ENCODE measurements at regions not wholly inside any gene's neighbourhood (a gene's known extent, or its start where the extent isn't known, plus 50 kb on each side); places are given as distances from the start of the nearest gene placed in this dataset.

DNA sequence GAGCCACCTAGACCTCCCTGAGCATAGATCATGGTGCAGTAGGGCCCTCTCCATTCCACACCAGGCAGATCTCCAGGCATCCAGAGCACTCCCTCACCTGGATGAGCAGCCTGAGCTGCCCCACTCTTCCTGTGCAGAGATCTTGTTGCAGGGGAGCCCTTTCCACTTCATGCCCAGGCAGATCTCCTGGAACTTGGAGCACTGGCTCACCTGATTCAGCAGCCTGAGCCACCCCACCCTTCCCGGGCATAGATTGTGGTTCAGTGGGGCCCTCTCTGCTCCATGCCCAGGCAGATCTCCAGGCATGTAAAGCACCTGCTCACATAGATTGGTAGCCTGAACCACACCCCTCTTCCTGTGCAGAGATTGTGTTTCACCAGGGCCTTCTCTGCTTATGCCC, 78.0 kb downstream of the SEC16B start:
- TF ChIP-seq, protein P1, sequence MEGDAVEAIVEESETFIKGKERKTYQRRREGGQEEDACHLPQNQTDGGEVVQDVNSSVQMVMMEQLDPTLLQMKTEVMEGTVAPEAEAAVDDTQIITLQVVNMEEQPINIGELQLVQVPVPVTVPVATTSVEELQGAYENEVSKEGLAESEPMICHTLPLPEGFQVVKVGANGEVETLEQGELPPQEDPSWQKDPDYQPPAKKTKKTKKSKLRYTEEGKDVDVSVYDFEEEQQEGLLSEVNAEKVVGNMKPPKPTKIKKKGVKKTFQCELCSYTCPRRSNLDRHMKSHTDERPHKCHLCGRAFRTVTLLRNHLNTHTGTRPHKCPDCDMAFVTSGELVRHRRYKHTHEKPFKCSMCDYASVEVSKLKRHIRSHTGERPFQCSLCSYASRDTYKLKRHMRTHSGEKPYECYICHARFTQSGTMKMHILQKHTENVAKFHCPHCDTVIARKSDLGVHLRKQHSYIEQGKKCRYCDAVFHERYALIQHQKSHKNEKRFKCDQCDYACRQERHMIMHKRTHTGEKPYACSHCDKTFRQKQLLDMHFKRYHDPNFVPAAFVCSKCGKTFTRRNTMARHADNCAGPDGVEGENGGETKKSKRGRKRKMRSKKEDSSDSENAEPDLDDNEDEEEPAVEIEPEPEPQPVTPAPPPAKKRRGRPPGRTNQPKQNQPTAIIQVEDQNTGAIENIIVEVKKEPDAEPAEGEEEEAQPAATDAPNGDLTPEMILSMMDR (IDR thresholded peaks at IDR 0.05) = no peak
- TF ChIP-seq POLR2A (IDR thresholded peaks at IDR 0.05) = no peak
